ENCODE measurements at regions not wholly inside any gene's neighbourhood (a gene's known extent, or its start where the extent isn't known, plus 50 kb on each side); places are given as distances from the start of the nearest gene placed in this dataset.

- no peak for TF ChIP-seq EP300 (IDR thresholded peaks at IDR 0.05)
- TF ChIP-seq POLR2A (IDR thresholded peaks at IDR 0.05), result no peak
- TF ChIP-seq POLR2AphosphoS5 (IDR thresholded peaks at IDR 0.05), result no peak
- TF ChIP-seq, protein P1, sequence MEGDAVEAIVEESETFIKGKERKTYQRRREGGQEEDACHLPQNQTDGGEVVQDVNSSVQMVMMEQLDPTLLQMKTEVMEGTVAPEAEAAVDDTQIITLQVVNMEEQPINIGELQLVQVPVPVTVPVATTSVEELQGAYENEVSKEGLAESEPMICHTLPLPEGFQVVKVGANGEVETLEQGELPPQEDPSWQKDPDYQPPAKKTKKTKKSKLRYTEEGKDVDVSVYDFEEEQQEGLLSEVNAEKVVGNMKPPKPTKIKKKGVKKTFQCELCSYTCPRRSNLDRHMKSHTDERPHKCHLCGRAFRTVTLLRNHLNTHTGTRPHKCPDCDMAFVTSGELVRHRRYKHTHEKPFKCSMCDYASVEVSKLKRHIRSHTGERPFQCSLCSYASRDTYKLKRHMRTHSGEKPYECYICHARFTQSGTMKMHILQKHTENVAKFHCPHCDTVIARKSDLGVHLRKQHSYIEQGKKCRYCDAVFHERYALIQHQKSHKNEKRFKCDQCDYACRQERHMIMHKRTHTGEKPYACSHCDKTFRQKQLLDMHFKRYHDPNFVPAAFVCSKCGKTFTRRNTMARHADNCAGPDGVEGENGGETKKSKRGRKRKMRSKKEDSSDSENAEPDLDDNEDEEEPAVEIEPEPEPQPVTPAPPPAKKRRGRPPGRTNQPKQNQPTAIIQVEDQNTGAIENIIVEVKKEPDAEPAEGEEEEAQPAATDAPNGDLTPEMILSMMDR (IDR thresholded peaks at IDR 0.05), result no peak
- no peak for DNase-seq
- Histone ChIP-seq H3K9me3 (no peaks in the 10 kb centered on the region), H3K4me1 (peaks cover 0 to 11% (median 0%) of the 10 kb centered on the region in 4 donors), H3K36me3 (no peaks in the 10 kb centered on the region), H3K27ac (no peak overlapping the region), H3K4me3 (no peak overlapping the region), H3K27me3 (no peaks in the 10 kb centered on the region)
- WGBS, 5 donors, result 10 to 29% (median 15%) methylated on average over 1 of the region's 1 CpG
- intact Hi-C loops (cut with DNase I; ENCODE audit: low total_unique reads), result no loop called here
Measured at GRCh38 chr17:51500454-51500853, 240.1 kb downstream of the UTP18 start.

DNA sequence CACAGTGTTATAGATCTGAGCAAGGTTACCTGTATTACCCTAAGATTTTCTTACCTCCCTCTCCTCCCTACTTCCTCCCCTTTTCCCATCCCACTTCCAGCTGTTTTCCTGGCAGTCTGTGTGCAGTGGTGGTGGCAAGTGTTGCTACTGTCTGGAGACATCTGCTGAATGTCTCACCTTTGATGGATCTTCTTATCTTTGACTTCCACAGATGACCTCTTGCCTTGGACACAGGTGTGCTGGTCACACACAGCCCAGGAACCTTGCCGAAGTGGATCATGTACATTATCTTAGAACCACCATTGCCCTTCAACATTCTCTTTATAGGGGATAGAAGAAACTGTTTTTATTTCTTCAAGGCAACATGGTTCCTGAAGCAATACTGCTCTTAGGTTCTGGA, 245.1 kb downstream of the UTP18 start:
- no peaks in the 10 kb centered on the region for H3K27me3 ChIP-seq
- H3K27ac ChIP-seq, result no peak overlapping the region
- H3K4me3 ChIP-seq, result no peak overlapping the region
- TF ChIP-seq, protein P1 (IDR thresholded peaks at IDR 0.05), result no peak
- TF ChIP-seq EP300 (IDR thresholded peaks at IDR 0.05) (no peak), POLR2AphosphoS5 (IDR thresholded peaks at IDR 0.05) (no peak), POLR2A (IDR thresholded peaks at IDR 0.05) (no peak)
- intact Hi-C loops (cut with DNase I; ENCODE audit: low total_unique reads), result no loop called here
- H3K4me1 ChIP-seq, result peaks cover 0 to 4% (median 0%) of the 10 kb centered on the region in 4 donors
- WGBS, 5 donors, result 44 to 82% (median 61%) methylated on average over 1 of the region's 1 CpG
- no peak for DNase-seq
- H3K36me3 ChIP-seq, result no peaks in the 10 kb centered on the region
- no peaks in the 10 kb centered on the region for H3K9me3 ChIP-seq

GRCh38 chr17:51507444-51507843, 247.1 kb downstream of the UTP18 start:
- TF ChIP-seq POLR2AphosphoS5 (IDR thresholded peaks at IDR 0.05), result no peak
- TF ChIP-seq, protein P1 (IDR thresholded peaks at IDR 0.05), result no peak
- Histone ChIP-seq H3K27ac (no peak overlapping the region), H3K4me3 (no peak overlapping the region), H3K36me3 (no peaks in the 10 kb centered on the region), H3K9me3 (no peaks in the 10 kb centered on the region), H3K4me1 (no peaks in the 10 kb centered on the region), H3K27me3 (no peaks in the 10 kb centered on the region)
- DNase-seq, result no peak
- intact Hi-C loops (cut with DNase I; ENCODE audit: low total_unique reads), result no loop called here
- 60 to 82% (median 78%) methylated on average over 2 of the region's 2 CpGs for WGBS, 5 donors

DNA sequence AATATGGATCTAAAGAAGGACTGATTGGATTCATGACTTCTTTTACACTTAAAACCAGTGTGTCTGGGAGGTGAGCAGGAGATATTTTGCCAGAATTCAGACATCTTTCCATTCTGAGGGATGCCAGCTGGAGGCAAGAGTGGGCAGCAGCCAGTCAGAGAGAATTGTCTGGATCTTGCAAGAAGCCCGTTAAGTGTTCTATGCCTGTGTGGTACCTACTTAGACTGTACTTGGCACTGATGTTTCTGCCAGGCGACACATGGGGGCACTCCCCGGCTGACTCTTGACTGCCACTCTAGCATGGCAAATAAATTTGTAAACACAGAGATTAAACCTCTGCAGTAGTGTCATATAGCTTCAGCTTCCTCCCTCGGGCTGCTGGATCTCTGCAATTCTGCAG, 247.7 kb downstream of the UTP18 start:
- 70 to 80% (median 76%) methylated on average over 4 of the region's 4 CpGs for WGBS, 5 donors
- TF ChIP-seq EP300 (IDR thresholded peaks at IDR 0.05) (no peak), POLR2A (IDR thresholded peaks at IDR 0.05) (no peak), POLR2AphosphoS5 (IDR thresholded peaks at IDR 0.05) (no peak)
- TF ChIP-seq, protein P1 (IDR thresholded peaks at IDR 0.05), result no peak
- intact Hi-C loops (cut with DNase I; ENCODE audit: low total_unique reads), result no loop called here
- no peaks in the 10 kb centered on the region for H3K4me1 ChIP-seq
- H3K9me3 ChIP-seq, result no peaks in the 10 kb centered on the region
- no peaks in the 10 kb centered on the region for H3K27me3 ChIP-seq
- no peak overlapping the region for H3K4me3 ChIP-seq
- H3K27ac ChIP-seq, result no peak overlapping the region
- H3K36me3 ChIP-seq, result no peaks in the 10 kb centered on the region
- DNase-seq, result no peak
